D721Med (cell line): ENCODE measurements at regions not wholly inside any gene's neighbourhood (a gene's known extent, or its start where the extent isn't known, plus 50 kb on each side); places are given as distances from the start of the nearest gene placed in this dataset.

Experiments used
- DNase-seq: peaks from one replicate; pipeline ENCODE4 v3.0.0; 2011; ENCODE audit warnings: low spot score; ENCODE audit not compliant: insufficient read length
- FAIRE-seq: peaks from 2 replicates; lab custom pipeline; 2011; peaks lifted over from hg19 to GRCh38; lab: Jason Lieb, UNC
- CTCF ChIP-seq: IDR thresholded peaks from 2 replicates; pipeline ENCODE4 v1.5.1; 2012; ENCODE audit warnings: mild to moderate bottlenecking, control low read depth; ENCODE audit not compliant: insufficient read depth; ENCODE audit errors: missing control alignments

GRCh38 chr9:110101531-110102161 is 106.3 kb downstream of the C9orf152 start:
- no peak for TF ChIP-seq CTCF
- FAIRE-seq, result no peak

GRCh38 chr9:110103257-110103656 is 104.7 kb downstream of the C9orf152 start:
- DNase-seq, result no peak
- no peak for TF ChIP-seq CTCF
- FAIRE-seq, result no peak

More at GRCh38 chr9:110101531-110102161, 106.3 kb downstream of the C9orf152 start:
- no peak for DNase-seq

- FAIRE-seq (no peak), DNase-seq (no peak)
- TF ChIP-seq CTCF, result no peak
Measured at GRCh38 chr9:110104261-110104809, 103.6 kb downstream of the C9orf152 start.

GRCh38 chr9:110105107-110105506 is 102.9 kb downstream of the C9orf152 start:
- DNase-seq, result no peak
- no peak for FAIRE-seq
- no peak for TF ChIP-seq CTCF

- FAIRE-seq, result no peak
- DNase-seq, result peak; percentile 23
- TF ChIP-seq CTCF, result no peak
Measured at GRCh38 chr9:110106661-110107060, 101.3 kb downstream of the C9orf152 start.

- FAIRE-seq (no peak), DNase-seq (no peak)
- TF ChIP-seq CTCF, result no peak
Measured at GRCh38 chr9:110109333-110110092, 98.4 kb downstream of the C9orf152 start.

- no peak for FAIRE-seq
Measured at GRCh38 chr9:110110154-110110553, 97.8 kb downstream of the C9orf152 start.

More at GRCh38 chr9:110110154-110110553, 97.8 kb downstream of the C9orf152 start:
- DNase-seq, result no peak
- TF ChIP-seq CTCF, result no peak
